ENCODE measurements at regions not wholly inside any gene's neighbourhood (a gene's known extent, or its start where the extent isn't known, plus 50 kb on each side); places are given as distances from the start of the nearest gene placed in this dataset.

- Histone ChIP-seq H3K56ac (ENCODE audit: insufficient read length, low read depth, low read length) (no peak overlapping the region), H3K27ac (ENCODE audit: insufficient read length, low read depth, low read length) (no peak overlapping the region), H3K9me3 (ENCODE audit: control insufficient read depth, low read depth, low read length) (no peaks in the 10 kb centered on the region), H3K4me1 (ENCODE audit: insufficient read depth, low read length) (no peaks in the 10 kb centered on the region; the same call in 1 of the 2 replicates), H3K79me2 (ENCODE audit: insufficient read depth, low read length) (no peaks in the 10 kb centered on the region), H2BK5ac (ENCODE audit: insufficient read length, low read length) (no peak overlapping the region), H3K14ac (ENCODE audit: insufficient read depth, low read length) (no peak overlapping the region), H4K91ac (ENCODE audit: insufficient read length, low read depth, low read length) (no peak overlapping the region), H4K8ac (replicated peaks; ENCODE audit: insufficient read length, low read depth, low read length) (no peak overlapping the region), H3K4ac (ENCODE audit: low read depth, low read length) (no peak overlapping the region), H3K4me2 (ENCODE audit: insufficient read depth, insufficient read length, low read length) (no peak overlapping the region), H3K27me3 (ENCODE audit: insufficient read depth, low read length) (no peaks in the 10 kb centered on the region), H2AK5ac (ENCODE audit: insufficient read length, low read length) (no peak overlapping the region), H3K9ac (ENCODE audit: extremely low read depth, insufficient read length, low read length) (no peak overlapping the region), H2BK120ac (ENCODE audit: low read depth, low read length, poor library complexity, severe bottlenecking) (no peak overlapping the region), H3K23ac (ENCODE audit: insufficient read length, low read depth, low read length) (no peak overlapping the region), H3T11ph (ENCODE audit: low read length) (no peak overlapping the region), H4K5ac (ENCODE audit: insufficient read length, low read depth, low read length) (no peak overlapping the region), H2AFZ (ENCODE audit: low read length) (no peak overlapping the region), H3K18ac (ENCODE audit: insufficient read length, low read depth, low read length) (no peak overlapping the region), H3K79me1 (ENCODE audit: insufficient read depth, low read depth, low read length, poor library complexity, severe bottlenecking) (no peaks in the 10 kb centered on the region), H2BK12ac (ENCODE audit: insufficient read length, low read depth, low read length) (no peak overlapping the region), H3K23me2 (ENCODE audit: insufficient read length, low read depth, low read length, poor library complexity, severe bottlenecking) (no peaks in the 10 kb centered on the region), H2BK20ac (ENCODE audit: low read depth, low read length, poor library complexity, severe bottlenecking) (no peak overlapping the region), H2BK15ac (ENCODE audit: low read depth, low read length) (no peak overlapping the region), H4K20me1 (ENCODE audit: control insufficient read depth, insufficient read depth, insufficient read length) (no peaks in the 10 kb centered on the region)
- no peak for DNase-seq
- H3K9me3 Mint-ChIP-seq: no peaks in the 10 kb centered on the region
- H3K27ac Mint-ChIP-seq: no peak overlapping the region
- TF ChIP-seq, protein P1, sequence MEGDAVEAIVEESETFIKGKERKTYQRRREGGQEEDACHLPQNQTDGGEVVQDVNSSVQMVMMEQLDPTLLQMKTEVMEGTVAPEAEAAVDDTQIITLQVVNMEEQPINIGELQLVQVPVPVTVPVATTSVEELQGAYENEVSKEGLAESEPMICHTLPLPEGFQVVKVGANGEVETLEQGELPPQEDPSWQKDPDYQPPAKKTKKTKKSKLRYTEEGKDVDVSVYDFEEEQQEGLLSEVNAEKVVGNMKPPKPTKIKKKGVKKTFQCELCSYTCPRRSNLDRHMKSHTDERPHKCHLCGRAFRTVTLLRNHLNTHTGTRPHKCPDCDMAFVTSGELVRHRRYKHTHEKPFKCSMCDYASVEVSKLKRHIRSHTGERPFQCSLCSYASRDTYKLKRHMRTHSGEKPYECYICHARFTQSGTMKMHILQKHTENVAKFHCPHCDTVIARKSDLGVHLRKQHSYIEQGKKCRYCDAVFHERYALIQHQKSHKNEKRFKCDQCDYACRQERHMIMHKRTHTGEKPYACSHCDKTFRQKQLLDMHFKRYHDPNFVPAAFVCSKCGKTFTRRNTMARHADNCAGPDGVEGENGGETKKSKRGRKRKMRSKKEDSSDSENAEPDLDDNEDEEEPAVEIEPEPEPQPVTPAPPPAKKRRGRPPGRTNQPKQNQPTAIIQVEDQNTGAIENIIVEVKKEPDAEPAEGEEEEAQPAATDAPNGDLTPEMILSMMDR (conservative IDR thresholded peaks at IDR 0.05): no peak
- H3K4me3 Mint-ChIP-seq: no peak overlapping the region
- H3K4me1 Mint-ChIP-seq: peaks cover 16 to 26% of the 10 kb centered on the region in 2 experiments
- no peaks in the 10 kb centered on the region for H3K27me3 Mint-ChIP-seq (ENCODE audit: low read depth)
- no peaks in the 10 kb centered on the region; a peak in 1 of 7 replicates for H3K36me3 Mint-ChIP-seq (ENCODE audit: insufficient read depth in 1 of 3, low read depth in 3 of 3)
- WGBS (ENCODE audit: extremely low coverage, insufficient read length, low lambda C conversion rate): no CpG with 5 or more reads among the region's 3 CpGs
Measured at GRCh38 chr5:28398185-28398584, 1359.8 kb upstream of the CDH9 start.

Data from H9 (cell line).